GM23338 (cell line): ENCODE measurements at regions not wholly inside any gene's neighbourhood (a gene's known extent, or its start where the extent isn't known, plus 50 kb on each side); places are given as distances from the start of the nearest gene placed in this dataset.

Experiments used
- ATAC-seq: fragments of 200-7000 bp; cut with Tn5 transposase; 3 replicates; pipeline ENCODE4 v1.9.1; 2020
- DNase-seq: peaks from one replicate; pipeline ENCODE4 v3.0.0-alpha.2; 2015; ENCODE audit warnings: low spot score
- H2AFZ ChIP-seq: fragments of 200-600 bp; sonication (generic); 2 replicates; pipeline ENCODE4 v1.8.0; 2016; ENCODE audit warnings: antibody characterized with exemption, mild to moderate bottlenecking, moderate library complexity
- H3F3A ChIP-seq: fragments of 200-600 bp; sonication (generic); replicated peaks from 2 replicates; pipeline ENCODE4 v1.8.0; 2017; ENCODE audit warnings: antibody characterized with exemption, mixed run types, low read depth
- H3K27ac ChIP-seq: fragments of 200-600 bp; sonication (generic); 2 replicates; pipeline ENCODE4 v1.6.1; 2016; ENCODE audit warnings: low read depth
- H3K27me3 ChIP-seq: fragments of 200-600 bp; sonication (generic); 2 replicates; pipeline ENCODE4 v1.8.0; 2016; ENCODE audit warnings: mild to moderate bottlenecking, mixed run types, moderate library complexity; ENCODE audit not compliant: insufficient read depth
- H3K36me3 ChIP-seq: fragments of 200-600 bp; sonication (generic); 2 replicates; pipeline ENCODE4 v1.8.0; 2016; ENCODE audit warnings: mild to moderate bottlenecking; ENCODE audit not compliant: insufficient read depth
- H3K4me1 ChIP-seq: fragments of 200-600 bp; sonication (generic); 2 replicates; pipeline ENCODE4 v1.8.0; 2016; ENCODE audit warnings: mild to moderate bottlenecking, moderate library complexity; ENCODE audit not compliant: insufficient read depth
- H3K4me2 ChIP-seq: fragments of 200-600 bp; sonication (generic); 2 replicates; pipeline ENCODE4 v1.7.1; 2017; ENCODE audit warnings: mixed run types
- H3K4me3 ChIP-seq: fragments of 200-600 bp; sonication (generic); 2 replicates; pipeline ENCODE4 v1.6.1; 2016; ENCODE audit warnings: mixed run types
- H3K79me2 ChIP-seq: fragments of 200-600 bp; sonication (generic); replicated peaks from 2 replicates; pipeline ENCODE4 v1.8.0; 2017; ENCODE audit warnings: mild to moderate bottlenecking; ENCODE audit not compliant: insufficient read depth
- H3K9me2 ChIP-seq: fragments of 200-600 bp; sonication (generic); 2 replicates; pipeline ENCODE4 v1.8.0; 2017; ENCODE audit not compliant: insufficient read depth
- H4K20me1 ChIP-seq: fragments of 200-600 bp; sonication (generic); replicated peaks from 2 replicates; pipeline ENCODE4 v1.8.0; 2017; ENCODE audit warnings: mild to moderate bottlenecking; ENCODE audit not compliant: insufficient read depth
- H3K27ac Mint-ChIP-seq: 2 replicates; pipeline ENCODE4 v1.8.0; 2020; ENCODE audit warnings: inconsistent platforms, mild to moderate bottlenecking, moderate library complexity, mixed read lengths
- H3K27me3 Mint-ChIP-seq: 3 replicates; pipeline ENCODE4 v1.8.0; 2022; ENCODE audit warnings: low read depth, mild to moderate bottlenecking, moderate library complexity, mixed read lengths, inconsistent platforms; ENCODE audit not compliant: insufficient read depth, poor library complexity
- H3K36me3 Mint-ChIP-seq: 3 replicates; pipeline ENCODE4 v1.8.0; 2021; ENCODE audit warnings: low read depth, mild to moderate bottlenecking, inconsistent platforms, moderate library complexity, mixed read lengths
- H3K4me1 Mint-ChIP-seq: 3 replicates; pipeline ENCODE4 v1.8.0; 2020; ENCODE audit warnings: mild to moderate bottlenecking, inconsistent platforms, mixed read lengths
- H3K4me3 Mint-ChIP-seq: 3 replicates; pipeline ENCODE4 v1.8.0; 2021; ENCODE audit warnings: moderate library complexity, mild to moderate bottlenecking, inconsistent platforms, mixed read lengths
- H3K9me3 Mint-ChIP-seq: 3 replicates; pipeline ENCODE4 v1.8.0; 2020; ENCODE audit warnings: moderate library complexity, mild to moderate bottlenecking, inconsistent platforms, mixed read lengths
- CREB1 ChIP-seq: fragments of 250-450 bp; sonication (Bioruptor Pico); IDR thresholded peaks from 2 replicates; pipeline ENCODE4 v1.5.0; 2020; ENCODE audit warnings: low read depth, mild to moderate bottlenecking, moderate library complexity
- CTCF ChIP-seq, 2 experiments: fragments of 200-600 bp in 1 of 2; sonication (generic) in 1 of 2; conservative IDR thresholded peaks; 2 replicates each; pipeline versions ENCODE4 v1.5.1 to v1.6.1; 2016 to 2017; ENCODE audit warnings: antibody characterized with exemption in 2 of 2, low read depth in 2 of 2, mild to moderate bottlenecking in 2 of 2, moderate library complexity in 1 of 2
- ETS1 ChIP-seq: IDR thresholded peaks from 2 replicates; pipeline ENCODE4 v1.6.1; 2016; ENCODE audit warnings: antibody characterized with exemption
- JUNB ChIP-seq: IDR thresholded peaks from one replicate; pipeline ENCODE4 v1.6.1; 2016; ENCODE audit warnings: antibody characterized with exemption; ENCODE audit not compliant: unreplicated experiment
- STAT1 ChIP-seq: IDR thresholded peaks from one replicate; pipeline ENCODE4 v1.6.1; 2016; ENCODE audit warnings: antibody characterized with exemption; ENCODE audit not compliant: unreplicated experiment
- ZNF462 ChIP-seq: fragments of 250-450 bp; sonication (Bioruptor Pico); IDR thresholded peaks from 2 replicates; pipeline ENCODE4 v1.5.0; 2020; ENCODE audit warnings: mild to moderate bottlenecking, moderate library complexity

GRCh38 chr3:28088811-28089526, 152.4 kb upstream of the CMC1 start:
- DNase-seq (no peak), ATAC-seq (no peak)
- Histone ChIP-seq H3K79me2 (no peaks in the 10 kb centered on the region), H3K9me2 (no peaks in the 10 kb centered on the region), H3K36me3 (no peaks in the 10 kb centered on the region; the same call in 1 of the 2 replicates), H3K27me3 (no peaks in the 10 kb centered on the region), H3K4me1 (no peaks in the 10 kb centered on the region), H3K4me3 (no peak overlapping the region), H3K27ac (no peak overlapping the region), H4K20me1 (no peaks in the 10 kb centered on the region), H3F3A (no peaks in the 10 kb centered on the region), H3K4me2 (no peak overlapping the region), H2AFZ (no peak overlapping the region)
- Mint-ChIP-seq H3K27ac (no peak overlapping the region), H3K27me3 (no peaks in the 10 kb centered on the region), H3K4me1 (no peaks in the 10 kb centered on the region), H3K4me3 (no peak overlapping the region), H3K9me3 (peaks cover 21% of the 10 kb centered on the region), H3K36me3 (peaks cover 11% of the 10 kb centered on the region; the same call in 2 of the 3 replicates)
- TF ChIP-seq CREB1 (CRISPR knock-in tag) (no peak), ETS1 (no peak), JUNB (no peak)

DNA sequence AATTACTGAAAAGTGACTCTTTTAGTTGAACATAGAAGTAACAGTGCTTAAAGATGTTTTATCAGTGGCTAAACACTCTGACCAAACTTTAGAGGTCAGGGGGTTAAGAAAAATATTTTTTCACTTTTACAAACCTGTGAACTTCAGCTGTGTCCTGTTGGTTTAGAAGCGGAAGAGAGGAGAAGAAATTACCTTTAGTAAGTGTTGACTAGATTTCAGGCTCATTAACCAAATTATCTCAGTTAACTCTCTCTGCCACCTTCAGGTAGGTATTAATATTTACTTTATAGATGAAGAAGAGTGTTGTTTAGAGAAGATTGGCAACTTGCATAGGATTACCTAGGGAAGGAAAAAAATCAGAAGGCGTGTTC, 151.9 kb upstream of the CMC1 start:
- Histone ChIP-seq H3K9me2 (no peaks in the 10 kb centered on the region), H3F3A (no peaks in the 10 kb centered on the region), H4K20me1 (no peaks in the 10 kb centered on the region), H3K27ac (no peak overlapping the region), H3K4me1 (no peaks in the 10 kb centered on the region), H3K79me2 (no peaks in the 10 kb centered on the region), H3K4me2 (no peak overlapping the region), H2AFZ (no peak overlapping the region), H3K36me3 (no peaks in the 10 kb centered on the region; the same call in 1 of the 2 replicates), H3K27me3 (no peaks in the 10 kb centered on the region), H3K4me3 (no peak overlapping the region)
- TF ChIP-seq ZNF462 (CRISPR knock-in tag): no peak
- TF ChIP-seq STAT1: no peak
- TF ChIP-seq CTCF (conservative IDR thresholded peaks at IDR 0.05; ENCODE audit: low read depth in 2 of 2): no peak
- DNase-seq (no peak), ATAC-seq (no peak)
- Mint-ChIP-seq H3K27me3 (no peaks in the 10 kb centered on the region), H3K4me3 (no peak overlapping the region), H3K36me3 (peaks cover 15% of the 10 kb centered on the region; the same call in 2 of the 3 replicates), H3K27ac (no peak overlapping the region), H3K4me1 (no peaks in the 10 kb centered on the region), H3K9me3 (peaks cover 26% of the 10 kb centered on the region)
